Uterus (tissue), 2 donors: ENCODE measurements at regions not wholly inside any gene's neighbourhood (a gene's known extent, or its start where the extent isn't known, plus 50 kb on each side); places are given as distances from the start of the nearest gene placed in this dataset.

ENCODE experiments used
- POLR2A ChIP-seq, 2 donors: fragments of 450-650 bp; IDR thresholded peaks; one replicate each; pipeline ENCODE4 v1.6.1; 2016; ENCODE audit warnings: antibody characterized with exemption in 2 of 2, mild to moderate bottlenecking in 1 of 2, moderate library complexity in 1 of 2
- TF ChIP-seq, protein P1 (sequence below), 4 experiments: fragments of 200-600 bp in 2 of 4; fragments of 450-650 bp in 2 of 4; sonication (generic) in 2 of 4; IDR thresholded peaks; one replicate each; pipeline ENCODE4 v1.5.1; 2016 to 2019; ENCODE audit warnings: antibody characterized with exemption in 4 of 4, mild to moderate bottlenecking in 2 of 4, moderate library complexity in 1 of 4

DNA sequence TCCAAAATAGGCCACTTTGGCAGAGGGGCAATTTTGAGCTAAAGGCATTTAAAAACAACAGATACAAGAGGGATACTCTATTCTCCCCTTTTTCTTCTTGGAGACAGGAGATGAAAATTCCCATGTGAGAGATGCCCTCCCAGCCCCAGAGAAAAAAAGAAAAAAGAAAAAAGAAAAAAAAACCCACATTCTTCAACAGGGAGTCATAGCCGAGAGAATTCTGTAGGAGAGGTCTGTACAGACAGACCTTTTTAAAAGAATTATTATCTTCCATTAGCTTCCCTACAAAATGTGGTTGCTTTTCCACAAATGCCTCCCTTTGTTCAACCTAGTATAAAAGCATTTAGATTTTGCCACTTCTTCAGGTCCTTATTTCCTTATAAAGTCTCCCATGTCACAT is 89.9 kb downstream of the SPCS3 start:
- TF ChIP-seq, protein P1, sequence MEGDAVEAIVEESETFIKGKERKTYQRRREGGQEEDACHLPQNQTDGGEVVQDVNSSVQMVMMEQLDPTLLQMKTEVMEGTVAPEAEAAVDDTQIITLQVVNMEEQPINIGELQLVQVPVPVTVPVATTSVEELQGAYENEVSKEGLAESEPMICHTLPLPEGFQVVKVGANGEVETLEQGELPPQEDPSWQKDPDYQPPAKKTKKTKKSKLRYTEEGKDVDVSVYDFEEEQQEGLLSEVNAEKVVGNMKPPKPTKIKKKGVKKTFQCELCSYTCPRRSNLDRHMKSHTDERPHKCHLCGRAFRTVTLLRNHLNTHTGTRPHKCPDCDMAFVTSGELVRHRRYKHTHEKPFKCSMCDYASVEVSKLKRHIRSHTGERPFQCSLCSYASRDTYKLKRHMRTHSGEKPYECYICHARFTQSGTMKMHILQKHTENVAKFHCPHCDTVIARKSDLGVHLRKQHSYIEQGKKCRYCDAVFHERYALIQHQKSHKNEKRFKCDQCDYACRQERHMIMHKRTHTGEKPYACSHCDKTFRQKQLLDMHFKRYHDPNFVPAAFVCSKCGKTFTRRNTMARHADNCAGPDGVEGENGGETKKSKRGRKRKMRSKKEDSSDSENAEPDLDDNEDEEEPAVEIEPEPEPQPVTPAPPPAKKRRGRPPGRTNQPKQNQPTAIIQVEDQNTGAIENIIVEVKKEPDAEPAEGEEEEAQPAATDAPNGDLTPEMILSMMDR (IDR thresholded peaks at IDR 0.05) = no peak
- TF ChIP-seq POLR2A (IDR thresholded peaks at IDR 0.05) = no peak
